ENCODE measurements at regions not wholly inside any gene's neighbourhood (a gene's known extent, or its start where the extent isn't known, plus 50 kb on each side); places are given as distances from the start of the nearest gene placed in this dataset.

GRCh38 chr5:4082966-4083564 lies 487.4 kb downstream of the IRX1 start:
- WGBS (ENCODE audit: insufficient coverage, low lambda C conversion rate) = no CpG with 5 or more reads among the region's 6 CpGs
- Histone ChIP-seq H3K27me3 (ENCODE audit: control insufficient read depth, insufficient read depth, low read length) (no peaks in the 10 kb centered on the region), H3K4me3 (ENCODE audit: low read length) (no peak overlapping the region), H3K4me1 (ENCODE audit: control insufficient read depth, insufficient read depth, low read length) (no peaks in the 10 kb centered on the region), H3K9me3 (ENCODE audit: control insufficient read depth, low read depth, low read length) (peaks cover 2% of the 10 kb centered on the region), H3K27ac (ENCODE audit: low read length) (no peak overlapping the region), H3K36me3 (ENCODE audit: control insufficient read depth, insufficient read depth, low read length) (no peaks in the 10 kb centered on the region)
- no peak for DNase-seq

GRCh38 chr5:4083591-4084337 lies 488.1 kb downstream of the IRX1 start:
- Histone ChIP-seq H3K27ac (ENCODE audit: low read length) (no peak overlapping the region), H3K36me3 (ENCODE audit: control insufficient read depth, insufficient read depth, low read length) (no peaks in the 10 kb centered on the region), H3K27me3 (ENCODE audit: control insufficient read depth, insufficient read depth, low read length) (no peaks in the 10 kb centered on the region), H3K4me1 (ENCODE audit: control insufficient read depth, insufficient read depth, low read length) (no peaks in the 10 kb centered on the region), H3K9me3 (ENCODE audit: control insufficient read depth, low read depth, low read length) (peaks cover 2% of the 10 kb centered on the region), H3K4me3 (ENCODE audit: low read length) (no peak overlapping the region)
- DNase-seq = no peak
- WGBS (ENCODE audit: insufficient coverage, low lambda C conversion rate) = 80% methylated on average over 1 of the region's 13 CpGs

GRCh38 chr5:4086081-4086480 lies 490.4 kb downstream of the IRX1 start:
- peaks cover 2% of the 10 kb centered on the region for H3K9me3 ChIP-seq (ENCODE audit: control insufficient read depth, low read depth, low read length)
- no peak for DNase-seq
- no peaks in the 10 kb centered on the region for H3K4me1 ChIP-seq (ENCODE audit: control insufficient read depth, insufficient read depth, low read length)
- no peaks in the 10 kb centered on the region for H3K36me3 ChIP-seq (ENCODE audit: control insufficient read depth, insufficient read depth, low read length)
- no peak overlapping the region for H3K27ac ChIP-seq (ENCODE audit: low read length)
- H3K27me3 ChIP-seq (ENCODE audit: control insufficient read depth, insufficient read depth, low read length) = no peaks in the 10 kb centered on the region
- H3K4me3 ChIP-seq (ENCODE audit: low read length) = no peak overlapping the region
- WGBS (ENCODE audit: insufficient coverage, low lambda C conversion rate) = 83% methylated on average over 1 of the region's 4 CpGs

GRCh38 chr5:4087110-4087509 lies 491.5 kb downstream of the IRX1 start:
- Histone ChIP-seq H3K4me3 (ENCODE audit: low read length) (no peak overlapping the region), H3K27me3 (ENCODE audit: control insufficient read depth, insufficient read depth, low read length) (no peaks in the 10 kb centered on the region), H3K9me3 (ENCODE audit: control insufficient read depth, low read depth, low read length) (peaks cover 2% of the 10 kb centered on the region), H3K27ac (ENCODE audit: low read length) (no peak overlapping the region), H3K4me1 (ENCODE audit: control insufficient read depth, insufficient read depth, low read length) (no peaks in the 10 kb centered on the region), H3K36me3 (ENCODE audit: control insufficient read depth, insufficient read depth, low read length) (no peaks in the 10 kb centered on the region)
- no CpG with 5 or more reads among the region's 8 CpGs for WGBS (ENCODE audit: insufficient coverage, low lambda C conversion rate)
- no peak for DNase-seq

GRCh38 chr5:4089087-4089486 lies 493.5 kb downstream of the IRX1 start:
- Histone ChIP-seq H3K36me3 (ENCODE audit: control insufficient read depth, insufficient read depth, low read length) (no peaks in the 10 kb centered on the region), H3K4me1 (ENCODE audit: control insufficient read depth, insufficient read depth, low read length) (no peaks in the 10 kb centered on the region), H3K4me3 (ENCODE audit: low read length) (no peak overlapping the region), H3K27me3 (ENCODE audit: control insufficient read depth, insufficient read depth, low read length) (no peaks in the 10 kb centered on the region), H3K9me3 (ENCODE audit: control insufficient read depth, low read depth, low read length) (peaks cover 2% of the 10 kb centered on the region), H3K27ac (ENCODE audit: low read length) (no peak overlapping the region)
- no CpG with 5 or more reads among the region's 1 CpG for WGBS (ENCODE audit: insufficient coverage, low lambda C conversion rate)
- DNase-seq = no peak

GRCh38 chr5:4093236-4093635 lies 497.6 kb downstream of the IRX1 start:
- Histone ChIP-seq H3K4me3 (ENCODE audit: low read length) (no peak overlapping the region), H3K9me3 (ENCODE audit: control insufficient read depth, low read depth, low read length) (peaks cover 3% of the 10 kb centered on the region), H3K4me1 (ENCODE audit: control insufficient read depth, insufficient read depth, low read length) (no peaks in the 10 kb centered on the region), H3K27me3 (ENCODE audit: control insufficient read depth, insufficient read depth, low read length) (no peaks in the 10 kb centered on the region), H3K27ac (ENCODE audit: low read length) (no peak overlapping the region), H3K36me3 (ENCODE audit: control insufficient read depth, insufficient read depth, low read length) (no peaks in the 10 kb centered on the region)
- WGBS (ENCODE audit: insufficient coverage, low lambda C conversion rate) = 93% methylated on average over 5 of the region's 15 CpGs
- DNase-seq = no peak

GRCh38 chr5:4093970-4094369 lies 498.3 kb downstream of the IRX1 start:
- 95% methylated on average over 2 of the region's 4 CpGs for WGBS (ENCODE audit: insufficient coverage, low lambda C conversion rate)
- H3K4me3 ChIP-seq (ENCODE audit: low read length) = no peak overlapping the region
- H3K27ac ChIP-seq (ENCODE audit: low read length) = no peak overlapping the region
- no peak for DNase-seq
- H3K27me3 ChIP-seq (ENCODE audit: control insufficient read depth, insufficient read depth, low read length) = no peaks in the 10 kb centered on the region
- no peaks in the 10 kb centered on the region for H3K36me3 ChIP-seq (ENCODE audit: control insufficient read depth, insufficient read depth, low read length)
- no peaks in the 10 kb centered on the region for H3K4me1 ChIP-seq (ENCODE audit: control insufficient read depth, insufficient read depth, low read length)
- peaks cover 3% of the 10 kb centered on the region for H3K9me3 ChIP-seq (ENCODE audit: control insufficient read depth, low read depth, low read length)

GRCh38 chr5:4095918-4096630 lies 500.4 kb downstream of the IRX1 start:
- Histone ChIP-seq H3K9me3 (ENCODE audit: control insufficient read depth, low read depth, low read length) (peaks cover 3% of the 10 kb centered on the region), H3K27me3 (ENCODE audit: control insufficient read depth, insufficient read depth, low read length) (no peaks in the 10 kb centered on the region), H3K4me1 (ENCODE audit: control insufficient read depth, insufficient read depth, low read length) (no peaks in the 10 kb centered on the region), H3K27ac (ENCODE audit: low read length) (no peak overlapping the region), H3K4me3 (ENCODE audit: low read length) (no peak overlapping the region), H3K36me3 (ENCODE audit: control insufficient read depth, insufficient read depth, low read length) (no peaks in the 10 kb centered on the region)
- DNase-seq = no peak
- no CpG with 5 or more reads among the region's 14 CpGs for WGBS (ENCODE audit: insufficient coverage, low lambda C conversion rate)

- no peak overlapping the region for H3K27ac ChIP-seq (ENCODE audit: low read length)
- no peak for DNase-seq
- 80% methylated on average over 1 of the region's 6 CpGs for WGBS (ENCODE audit: insufficient coverage, low lambda C conversion rate)
- peaks cover 3% of the 10 kb centered on the region for H3K9me3 ChIP-seq (ENCODE audit: control insufficient read depth, low read depth, low read length)
- H3K4me3 ChIP-seq (ENCODE audit: low read length) = no peak overlapping the region
- H3K27me3 ChIP-seq (ENCODE audit: control insufficient read depth, insufficient read depth, low read length) = no peaks in the 10 kb centered on the region
- H3K4me1 ChIP-seq (ENCODE audit: control insufficient read depth, insufficient read depth, low read length) = no peaks in the 10 kb centered on the region
- H3K36me3 ChIP-seq (ENCODE audit: control insufficient read depth, insufficient read depth, low read length) = no peaks in the 10 kb centered on the region
Observed at GRCh38 chr5:4097199-4097598, 501.6 kb downstream of the IRX1 start.

GRCh38 chr5:4098226-4098625 lies 502.6 kb downstream of the IRX1 start:
- WGBS (ENCODE audit: insufficient coverage, low lambda C conversion rate) = no CpG with 5 or more reads among the region's 9 CpGs
- DNase-seq = no peak

More at GRCh38 chr5:4098226-4098625, 502.6 kb downstream of the IRX1 start:
- Histone ChIP-seq H3K27ac (ENCODE audit: low read length) (no peak overlapping the region), H3K9me3 (ENCODE audit: control insufficient read depth, low read depth, low read length) (peaks cover 3% of the 10 kb centered on the region), H3K4me1 (ENCODE audit: control insufficient read depth, insufficient read depth, low read length) (no peaks in the 10 kb centered on the region), H3K36me3 (ENCODE audit: control insufficient read depth, insufficient read depth, low read length) (no peaks in the 10 kb centered on the region), H3K27me3 (ENCODE audit: control insufficient read depth, insufficient read depth, low read length) (no peaks in the 10 kb centered on the region), H3K4me3 (ENCODE audit: low read length) (no peak overlapping the region)
